ENCODE measurements at regions not wholly inside any gene's neighbourhood (a gene's known extent, or its start where the extent isn't known, plus 50 kb on each side); places are given as distances from the start of the nearest gene placed in this dataset.

DNA sequence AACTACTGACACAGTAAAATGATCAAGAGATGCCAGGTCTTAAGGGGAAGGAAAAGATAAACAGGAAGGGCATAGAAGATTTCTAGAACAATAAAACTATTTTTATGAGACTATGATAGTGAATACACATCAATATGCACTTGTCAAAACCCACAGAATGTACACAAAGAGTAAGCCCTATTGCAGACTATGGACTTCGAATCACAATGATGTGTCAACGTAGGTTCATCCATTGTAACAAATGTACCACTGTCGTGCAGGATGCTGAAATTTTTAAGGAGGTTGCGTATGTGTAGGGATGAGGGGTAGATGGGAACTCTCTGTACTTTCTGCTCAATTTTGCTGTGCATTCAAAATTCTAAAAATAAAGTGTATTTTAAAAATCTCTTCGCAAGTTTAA lies 171.9 kb downstream of the KLF12 start:
- TF ChIP-seq, protein P1, sequence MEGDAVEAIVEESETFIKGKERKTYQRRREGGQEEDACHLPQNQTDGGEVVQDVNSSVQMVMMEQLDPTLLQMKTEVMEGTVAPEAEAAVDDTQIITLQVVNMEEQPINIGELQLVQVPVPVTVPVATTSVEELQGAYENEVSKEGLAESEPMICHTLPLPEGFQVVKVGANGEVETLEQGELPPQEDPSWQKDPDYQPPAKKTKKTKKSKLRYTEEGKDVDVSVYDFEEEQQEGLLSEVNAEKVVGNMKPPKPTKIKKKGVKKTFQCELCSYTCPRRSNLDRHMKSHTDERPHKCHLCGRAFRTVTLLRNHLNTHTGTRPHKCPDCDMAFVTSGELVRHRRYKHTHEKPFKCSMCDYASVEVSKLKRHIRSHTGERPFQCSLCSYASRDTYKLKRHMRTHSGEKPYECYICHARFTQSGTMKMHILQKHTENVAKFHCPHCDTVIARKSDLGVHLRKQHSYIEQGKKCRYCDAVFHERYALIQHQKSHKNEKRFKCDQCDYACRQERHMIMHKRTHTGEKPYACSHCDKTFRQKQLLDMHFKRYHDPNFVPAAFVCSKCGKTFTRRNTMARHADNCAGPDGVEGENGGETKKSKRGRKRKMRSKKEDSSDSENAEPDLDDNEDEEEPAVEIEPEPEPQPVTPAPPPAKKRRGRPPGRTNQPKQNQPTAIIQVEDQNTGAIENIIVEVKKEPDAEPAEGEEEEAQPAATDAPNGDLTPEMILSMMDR (IDR thresholded peaks at IDR 0.05; ENCODE audit: control insufficient read depth, insufficient read depth, low read depth, low read length, missing control alignments): no peak
- no peak overlapping the region for H3K4me3 ChIP-seq (ENCODE audit: control insufficient read depth, low read depth, low read length)
- DNase-seq (ENCODE audit: low read depth): no peak

DNA sequence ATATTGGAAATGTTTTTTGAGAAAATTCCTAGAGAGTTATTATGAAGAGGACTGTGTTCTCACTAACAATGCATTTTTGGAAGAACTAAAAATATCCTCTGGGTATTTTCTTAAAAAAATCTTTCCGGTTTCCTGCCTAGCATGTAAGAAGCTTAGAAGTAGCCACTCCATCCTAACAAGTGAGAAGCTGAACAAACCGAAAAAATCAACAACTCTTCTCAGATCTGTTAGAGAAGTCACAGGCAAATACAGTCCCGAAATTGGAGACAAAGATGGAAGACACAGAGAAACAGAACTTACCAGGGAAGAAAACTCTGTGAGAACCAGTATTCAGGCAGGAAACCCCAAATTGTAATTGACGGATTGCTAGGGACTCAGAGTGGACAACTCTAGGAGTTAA lies 173.0 kb downstream of the KLF12 start:
- DNase-seq (ENCODE audit: low read depth): no peak
- TF ChIP-seq, protein P1 (IDR thresholded peaks at IDR 0.05; ENCODE audit: control insufficient read depth, insufficient read depth, low read depth, low read length, missing control alignments): no peak
- H3K4me3 ChIP-seq (ENCODE audit: control insufficient read depth, low read depth, low read length): no peak overlapping the region

DNA sequence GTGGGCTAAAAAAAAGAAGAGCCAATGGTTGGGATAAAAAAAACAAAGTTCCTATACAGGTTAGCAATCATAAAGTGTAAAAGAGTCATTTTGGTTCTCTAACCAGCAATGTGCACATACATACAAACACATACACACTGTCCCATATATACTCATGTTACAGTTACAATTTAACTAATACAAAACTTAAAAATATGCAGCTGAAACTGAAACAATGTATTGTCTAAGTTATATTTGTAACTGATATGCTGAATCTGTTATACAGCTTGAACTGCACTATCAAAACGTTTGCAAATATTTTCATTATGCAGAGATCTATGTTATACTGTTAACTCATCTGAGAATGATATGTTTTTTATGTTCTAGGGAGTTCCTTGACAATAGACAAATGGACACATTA lies 173.7 kb downstream of the KLF12 start:
- H3K4me3 ChIP-seq (ENCODE audit: control insufficient read depth, low read depth, low read length): no peak overlapping the region
- TF ChIP-seq, protein P1 (IDR thresholded peaks at IDR 0.05; ENCODE audit: control insufficient read depth, insufficient read depth, low read depth, low read length, missing control alignments): no peak
- DNase-seq (ENCODE audit: low read depth): no peak

DNA sequence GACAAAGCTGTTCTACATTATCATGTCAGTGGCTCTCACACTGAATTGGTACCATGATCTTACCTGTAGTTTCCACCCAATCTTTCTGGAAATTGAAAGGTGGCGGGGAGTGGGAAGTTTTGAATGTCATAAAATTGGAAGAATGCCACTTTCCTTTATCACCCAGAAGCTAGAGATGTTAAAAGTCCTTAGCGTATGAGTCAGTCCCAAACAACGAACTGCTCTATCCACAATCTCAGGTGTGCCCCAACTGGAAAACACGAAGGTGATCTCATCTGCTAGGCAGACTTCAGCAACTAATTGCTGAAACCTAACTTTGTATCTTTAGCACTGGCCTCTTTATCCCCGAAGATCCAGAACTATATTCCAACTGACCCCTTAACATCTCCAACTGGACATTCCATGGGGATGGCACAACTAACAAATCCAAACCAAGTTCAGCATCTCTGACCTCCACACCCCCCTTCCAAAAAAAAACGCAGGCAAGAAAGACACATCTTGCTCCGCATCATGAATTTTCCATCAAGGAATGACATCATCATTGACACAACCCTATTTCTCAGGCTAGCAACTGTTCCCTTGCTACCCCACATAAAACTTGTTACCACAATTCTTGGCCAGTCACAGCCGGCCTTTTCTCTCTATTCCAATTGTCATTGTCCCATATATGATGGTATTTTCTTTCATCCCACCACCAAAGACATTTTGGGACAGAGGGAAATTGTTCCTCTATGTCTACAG lies 175.4 kb downstream of the KLF12 start:
- H3K4me3 ChIP-seq (ENCODE audit: control insufficient read depth, low read depth, low read length): no peak overlapping the region
- DNase-seq (ENCODE audit: low read depth): no peak
- TF ChIP-seq, protein P1 (IDR thresholded peaks at IDR 0.05; ENCODE audit: control insufficient read depth, insufficient read depth, low read depth, low read length, missing control alignments): no peak

DNA sequence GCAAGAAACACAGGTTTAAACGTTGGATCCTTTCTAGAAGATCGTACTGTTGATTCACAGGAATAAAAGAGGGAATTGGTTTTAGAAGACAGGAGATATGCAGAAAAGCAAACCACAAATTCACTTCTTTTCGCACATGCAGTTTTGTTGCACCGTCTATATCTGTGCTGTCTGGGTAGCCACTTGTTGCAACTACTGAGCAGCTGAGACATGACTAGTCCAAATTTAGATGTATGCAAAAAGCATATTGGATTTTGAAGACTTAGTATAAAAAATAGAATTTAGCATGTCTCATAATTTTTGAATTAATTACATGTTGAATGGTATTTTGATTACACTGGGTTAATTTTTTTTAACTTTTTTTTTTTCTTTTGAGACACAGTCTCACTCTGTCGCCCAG lies 176.3 kb downstream of the KLF12 start:
- no peak overlapping the region for H3K4me3 ChIP-seq (ENCODE audit: control insufficient read depth, low read depth, low read length)
- TF ChIP-seq, protein P1 (IDR thresholded peaks at IDR 0.05; ENCODE audit: control insufficient read depth, insufficient read depth, low read depth, low read length, missing control alignments): no peak
- DNase-seq (ENCODE audit: low read depth): no peak

DNA sequence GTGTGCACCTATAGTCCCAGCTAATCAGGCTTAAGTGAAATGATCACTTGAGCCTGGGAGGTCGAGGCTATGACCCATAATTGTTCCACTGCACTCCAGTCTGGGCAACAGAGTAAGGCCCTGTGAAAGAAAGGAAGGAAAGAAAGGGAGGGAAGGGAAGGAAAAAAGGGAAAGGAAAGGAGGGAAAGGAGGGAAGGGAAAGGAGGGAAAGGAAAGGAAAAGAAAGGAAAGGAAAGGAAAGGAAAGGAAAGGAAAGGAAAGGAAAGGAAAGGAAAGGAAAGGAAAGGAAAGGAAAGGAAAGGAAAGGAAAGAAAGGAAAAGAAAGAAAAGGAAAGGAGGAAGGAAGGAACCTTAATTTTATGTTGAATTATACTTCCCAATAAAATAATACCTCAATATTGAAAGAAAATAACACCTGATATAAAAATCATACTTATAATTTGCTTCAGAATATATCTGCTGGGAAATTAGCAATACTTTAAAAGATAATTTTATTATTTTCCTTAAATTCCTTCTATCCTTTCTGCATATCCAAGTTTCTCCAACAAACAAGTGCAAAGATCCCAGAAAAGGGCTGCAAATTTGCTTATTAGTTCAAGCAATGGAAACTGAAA lies 177.3 kb downstream of the KLF12 start:
- TF ChIP-seq, protein P1 (IDR thresholded peaks at IDR 0.05; ENCODE audit: control insufficient read depth, insufficient read depth, low read depth, low read length, missing control alignments): no peak
- H3K4me3 ChIP-seq (ENCODE audit: control insufficient read depth, low read depth, low read length): no peak overlapping the region
- no peak for DNase-seq (ENCODE audit: low read depth)
